ENCODE measurements at regions not wholly inside any gene's neighbourhood (a gene's known extent, or its start where the extent isn't known, plus 50 kb on each side); places are given as distances from the start of the nearest gene placed in this dataset.
"Not testable (repeated sequence)": the region's sequence is repeated elsewhere in the genome, so short reads cannot be mapped to it uniquely, and the experiment has no call there.

DNA sequence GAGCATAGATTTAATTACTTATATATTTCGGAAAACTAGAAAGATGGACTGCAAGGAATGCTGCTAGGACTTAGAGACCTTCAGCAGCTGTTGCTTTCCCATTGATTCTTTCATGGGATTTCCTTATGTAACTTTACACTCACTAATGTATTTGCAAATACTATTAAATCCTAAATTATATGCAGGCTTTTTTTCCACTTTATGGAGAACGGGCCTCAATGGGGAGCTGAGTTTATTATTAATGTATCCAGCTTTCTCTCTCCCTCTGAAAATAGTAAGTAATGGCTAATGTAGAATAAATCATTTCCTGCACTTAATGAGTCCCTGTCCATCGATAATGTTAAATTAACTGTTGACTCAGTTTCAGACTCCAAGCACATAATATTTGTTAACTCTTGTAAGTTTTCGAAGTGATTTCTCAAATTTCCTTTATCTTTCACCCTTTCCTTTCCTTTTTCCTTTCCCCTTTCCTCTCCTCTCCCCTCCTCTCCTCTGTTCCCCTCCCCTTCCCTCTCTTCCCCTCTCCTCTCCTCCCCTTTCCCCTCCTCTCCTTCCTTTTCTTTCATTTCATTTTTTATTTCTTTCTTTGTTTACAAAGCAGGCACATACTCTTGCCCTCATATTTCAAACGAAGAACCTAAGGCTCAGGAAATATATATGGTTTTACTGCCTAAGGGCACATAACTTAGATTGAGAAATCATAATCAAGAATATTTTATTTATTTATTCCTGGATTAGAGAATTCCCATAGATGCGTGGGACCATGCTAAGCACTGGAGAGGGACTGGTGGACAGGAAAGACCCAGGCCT lies 503.6 kb downstream of the MMUT start:
- no peak for DNase-seq (ENCODE audit: low read depth, low spot score)
- no peak overlapping the region for H3K4me3 ChIP-seq (ENCODE audit: low read length)

DNA sequence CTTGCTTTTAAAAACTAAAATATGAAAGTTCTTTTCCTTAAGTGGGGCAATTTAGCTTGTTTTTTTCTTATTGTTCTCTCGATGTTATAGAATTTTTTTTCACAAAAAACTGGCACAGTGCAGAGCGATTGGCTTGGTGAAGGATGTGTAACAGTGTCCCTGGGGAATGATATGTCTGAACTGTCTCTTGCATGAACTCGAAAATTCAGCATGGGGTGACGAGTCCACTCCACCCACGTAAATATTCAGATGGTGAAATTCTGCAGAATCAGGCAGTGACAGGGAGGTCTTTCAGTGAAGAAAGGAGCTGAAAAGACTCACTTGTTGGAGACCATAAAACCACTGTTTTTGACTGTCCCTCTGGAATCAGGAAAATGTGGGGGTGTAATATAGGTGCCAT lies 505.3 kb downstream of the MMUT start:
- no peak overlapping the region for H3K4me3 ChIP-seq (ENCODE audit: low read length)
- no peak for DNase-seq (ENCODE audit: low read depth, low spot score)

DNA sequence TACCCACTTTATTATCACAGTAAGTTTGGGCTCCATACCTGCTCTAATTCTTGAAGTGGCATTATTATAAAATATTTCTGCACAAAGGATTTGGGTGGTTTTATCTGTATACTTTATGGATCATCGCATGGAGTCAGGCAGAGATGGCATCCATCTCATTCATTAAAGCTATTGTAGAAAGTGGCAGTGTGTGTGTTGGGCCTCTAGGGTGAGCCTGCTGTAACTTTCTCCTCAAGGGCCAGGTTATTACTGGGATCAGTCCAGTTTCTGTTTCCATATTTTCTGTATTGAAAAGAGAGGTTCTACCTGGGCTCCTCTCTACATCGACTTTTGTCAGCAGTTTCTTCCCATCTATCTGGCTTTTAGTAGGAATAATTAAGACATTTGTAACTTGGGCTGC lies 511.1 kb downstream of the MMUT start:
- no peak overlapping the region for H3K4me3 ChIP-seq (ENCODE audit: low read length)
- no peak for DNase-seq (ENCODE audit: low read depth, low spot score)

DNA sequence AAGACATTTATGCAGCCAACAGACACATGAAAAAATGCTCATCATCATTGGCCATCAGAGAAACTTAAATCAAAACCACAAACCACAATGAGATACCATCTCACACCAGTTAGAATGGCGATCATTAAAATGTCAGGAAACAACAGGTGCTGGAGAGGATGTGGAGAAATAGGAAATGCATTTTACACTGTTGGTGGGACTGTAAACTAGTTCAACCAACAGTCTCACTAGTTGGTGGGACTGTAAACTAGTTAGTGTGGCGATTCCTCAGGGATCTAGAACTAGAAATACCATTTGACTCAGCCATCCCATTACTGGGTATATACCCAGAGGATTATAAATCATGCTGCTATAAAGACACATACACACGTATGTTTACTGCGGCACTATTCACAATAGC lies 518.8 kb downstream of the MMUT start:
- not testable (repeated sequence) for H3K4me3 ChIP-seq (ENCODE audit: low read length); DNase-seq (ENCODE audit: low read depth, low spot score)

DNA sequence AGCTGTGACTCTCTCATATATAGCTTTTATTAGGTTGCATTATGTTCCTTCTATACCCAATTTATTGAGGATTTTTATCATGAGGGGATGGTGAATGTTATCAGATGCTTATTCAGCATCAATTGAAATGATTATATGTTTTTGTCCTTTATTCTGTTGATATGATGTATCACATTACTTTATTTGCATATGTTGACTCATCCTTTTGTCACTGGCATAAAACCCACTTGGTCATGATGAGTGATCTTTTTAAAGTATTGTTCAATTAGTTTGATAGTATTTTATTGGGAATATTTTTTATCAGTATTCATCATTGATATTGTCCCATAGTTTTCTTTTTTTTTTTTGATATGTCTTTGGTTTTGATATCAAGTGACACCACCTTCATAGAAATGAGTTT lies 529.9 kb downstream of the MMUT start:
- no peak for DNase-seq (ENCODE audit: low read depth, low spot score)
- no peak overlapping the region for H3K4me3 ChIP-seq (ENCODE audit: low read length)

GRCh38 chr6:48928937-48929336 lies 534.1 kb downstream of the MMUT start:
- DNase-seq (ENCODE audit: low read depth, low spot score), result no peak
- no peak overlapping the region for H3K4me3 ChIP-seq (ENCODE audit: low read length)

- H3K4me3 ChIP-seq (ENCODE audit: low read length), result no peak overlapping the region
- no peak for DNase-seq (ENCODE audit: low read depth, low spot score)
These were observed 540.2 kb downstream of the MMUT start for GRCh38 chr6:48922837-48923236.

GRCh38 chr6:48919555-48919954 lies 543.5 kb downstream of the MMUT start:
- no peak overlapping the region for H3K4me3 ChIP-seq (ENCODE audit: low read length)
- DNase-seq (ENCODE audit: low read depth, low spot score), result no peak

- no peak overlapping the region for H3K4me3 ChIP-seq (ENCODE audit: low read length)
These were observed 545.8 kb downstream of the MMUT start for GRCh38 chr6:48917233-48917632.

GRCh38 chr6:48916607-48917006 lies 546.4 kb downstream of the MMUT start:
- DNase-seq (ENCODE audit: low read depth, low spot score), result no peak

More at GRCh38 chr6:48917233-48917632, 545.8 kb downstream of the MMUT start:
- no peak for DNase-seq (ENCODE audit: low read depth, low spot score)

GRCh38 chr6:48915591-48915990 lies 547.5 kb downstream of the MMUT start:
- DNase-seq (ENCODE audit: low read depth, low spot score), result no peak

More at GRCh38 chr6:48916607-48917006, 546.4 kb downstream of the MMUT start:
- H3K4me3 ChIP-seq (ENCODE audit: low read length), result no peak overlapping the region

GRCh38 chr6:48912503-48912902 lies 550.5 kb downstream of the MMUT start:
- DNase-seq (ENCODE audit: low read depth, low spot score), result no peak

More at GRCh38 chr6:48915591-48915990, 547.5 kb downstream of the MMUT start:
- no peak overlapping the region for H3K4me3 ChIP-seq (ENCODE audit: low read length)

GRCh38 chr6:48904809-48905208 lies 558.2 kb downstream of the MMUT start:
- no peak for DNase-seq (ENCODE audit: low read depth, low spot score)
- no peak overlapping the region for H3K4me3 ChIP-seq (ENCODE audit: low read length)

More at GRCh38 chr6:48912503-48912902, 550.5 kb downstream of the MMUT start:
- no peak overlapping the region for H3K4me3 ChIP-seq (ENCODE audit: low read length)

GRCh38 chr6:48894469-48894868 lies 568.6 kb downstream of the MMUT start:
- no peak overlapping the region for H3K4me3 ChIP-seq (ENCODE audit: low read length)

GRCh38 chr6:48893048-48893447 lies 570.0 kb downstream of the MMUT start:
- no peak for DNase-seq (ENCODE audit: low read depth, low spot score)
- no peak overlapping the region for H3K4me3 ChIP-seq (ENCODE audit: low read length)

More at GRCh38 chr6:48894469-48894868, 568.6 kb downstream of the MMUT start:
- DNase-seq (ENCODE audit: low read depth, low spot score), result no peak

DNA sequence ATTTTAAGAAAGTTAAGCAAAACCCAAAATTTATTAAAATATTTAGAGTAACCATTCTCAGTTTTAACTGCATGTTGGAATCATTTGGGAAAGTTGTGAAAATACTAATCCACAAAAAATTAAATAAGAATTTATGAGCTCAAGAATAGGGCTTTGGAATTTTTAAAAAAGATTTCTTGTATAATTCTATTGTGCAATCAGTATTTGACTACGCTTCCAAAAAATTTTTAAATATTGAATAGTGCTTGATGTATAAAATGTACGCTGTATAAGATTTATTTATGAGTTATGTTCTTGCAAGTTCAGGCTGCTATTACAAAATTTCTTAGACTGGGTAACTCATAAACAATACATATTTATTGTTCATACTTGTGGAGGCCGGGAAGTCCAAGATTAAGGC lies 571.7 kb downstream of the MMUT start:
- no peak overlapping the region for H3K4me3 ChIP-seq (ENCODE audit: low read length)
- no peak for DNase-seq (ENCODE audit: low read depth, low spot score)

DNA sequence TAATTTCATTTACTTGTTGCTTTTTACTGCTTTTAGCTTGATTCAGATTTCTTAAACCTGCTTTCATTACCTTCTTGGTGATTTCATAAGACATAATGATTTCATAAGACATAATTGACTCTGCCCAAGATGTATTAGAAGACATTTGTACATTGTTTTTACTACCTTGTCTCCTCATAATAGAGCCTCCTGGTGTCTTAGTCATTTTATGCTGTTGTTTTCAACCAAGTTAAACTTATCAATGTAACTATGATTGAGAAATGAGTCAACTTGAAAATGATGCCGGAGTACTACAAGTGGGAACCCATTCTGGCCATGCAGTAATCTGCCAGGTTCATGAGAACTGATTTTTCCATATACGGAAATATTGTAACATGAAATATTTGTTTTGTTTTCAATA lies 573.6 kb downstream of the MMUT start:
- H3K4me3 ChIP-seq (ENCODE audit: low read length), result no peak overlapping the region
- no peak for DNase-seq (ENCODE audit: low read depth, low spot score)

DNA sequence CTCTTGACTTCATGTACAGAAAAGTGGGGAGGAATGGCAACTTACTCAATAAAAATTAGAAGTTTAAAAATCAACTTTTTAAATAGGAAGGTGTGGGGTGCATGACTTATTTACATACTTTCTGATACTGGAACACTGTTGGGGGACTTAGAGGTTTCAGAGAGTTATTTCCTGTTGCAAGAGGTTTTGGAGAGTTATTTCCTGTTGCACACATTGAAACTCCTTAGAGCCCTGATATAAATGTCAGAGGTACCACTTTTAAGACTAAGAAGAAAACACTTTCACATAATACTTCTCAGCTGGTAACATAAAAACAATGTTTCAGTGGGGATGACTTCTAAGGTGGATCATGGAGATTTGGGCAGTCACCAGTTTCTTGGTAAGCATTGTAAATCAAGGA lies 579.9 kb downstream of the MMUT start:
- no peak overlapping the region for H3K4me3 ChIP-seq (ENCODE audit: low read length)
- DNase-seq (ENCODE audit: low read depth, low spot score), result peak; percentile 0

- no peak for DNase-seq (ENCODE audit: low read depth, low spot score)
- H3K4me3 ChIP-seq (ENCODE audit: low read length), result no peak overlapping the region
These were observed 581.5 kb downstream of the MMUT start for GRCh38 chr6:48881551-48881950.

GRCh38 chr6:48869595-48869994 lies 593.5 kb downstream of the MMUT start:
- DNase-seq (ENCODE audit: low read depth, low spot score), result no peak

GRCh38 chr6:48866682-48867081 lies 596.4 kb downstream of the MMUT start:
- DNase-seq (ENCODE audit: low read depth, low spot score), result no peak
- H3K4me3 ChIP-seq (ENCODE audit: low read length), result no peak overlapping the region

More at GRCh38 chr6:48869595-48869994, 593.5 kb downstream of the MMUT start:
- H3K4me3 ChIP-seq (ENCODE audit: low read length), result no peak overlapping the region

All from Jurkat, Clone E6-1 (cell line).